Choroid plexus epithelial cell (primary cell): ENCODE measurements at regions not wholly inside any gene's neighbourhood (a gene's known extent, or its start where the extent isn't known, plus 50 kb on each side); places are given as distances from the start of the nearest gene placed in this dataset.

Experiments
- DNase-seq: peaks from one replicate; pipeline ENCODE4 v3.0.0-alpha.2; 2010; ENCODE audit warnings: low read depth
- H3K4me3 ChIP-seq: 2 replicates; pipeline ENCODE4 v1.5.1; 2011; ENCODE audit warnings: low read depth, mild to moderate bottlenecking, control low read depth, low read length, moderate library complexity
- TF ChIP-seq, protein P1 (sequence below): conservative IDR thresholded peaks from 2 replicates; pipeline ENCODE4 v1.5.1; 2011; ENCODE audit warnings: low read depth, mild to moderate bottlenecking, control low read depth, inconsistent platforms, low read length, moderate library complexity

DNA sequence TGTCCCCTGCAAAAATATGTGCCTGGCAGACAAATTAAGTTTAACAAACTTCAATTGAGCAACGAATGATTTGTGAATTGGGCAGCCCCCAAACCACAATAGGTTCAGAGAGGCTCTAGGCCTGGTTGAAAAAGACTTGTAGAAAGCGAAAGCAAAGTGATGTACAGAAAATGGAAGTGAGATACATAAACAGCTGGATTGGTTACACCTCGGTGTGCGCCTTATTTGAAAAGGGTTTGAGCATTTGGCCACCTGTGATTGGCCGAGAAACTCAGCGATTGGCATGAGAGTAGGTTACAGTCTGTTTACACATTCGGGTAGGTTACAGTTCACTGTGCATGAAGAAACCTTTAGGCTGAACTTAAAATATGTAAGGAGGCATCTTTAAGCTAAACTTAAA, 136.9 kb downstream of the CD83 start:
- TF ChIP-seq, protein P1, sequence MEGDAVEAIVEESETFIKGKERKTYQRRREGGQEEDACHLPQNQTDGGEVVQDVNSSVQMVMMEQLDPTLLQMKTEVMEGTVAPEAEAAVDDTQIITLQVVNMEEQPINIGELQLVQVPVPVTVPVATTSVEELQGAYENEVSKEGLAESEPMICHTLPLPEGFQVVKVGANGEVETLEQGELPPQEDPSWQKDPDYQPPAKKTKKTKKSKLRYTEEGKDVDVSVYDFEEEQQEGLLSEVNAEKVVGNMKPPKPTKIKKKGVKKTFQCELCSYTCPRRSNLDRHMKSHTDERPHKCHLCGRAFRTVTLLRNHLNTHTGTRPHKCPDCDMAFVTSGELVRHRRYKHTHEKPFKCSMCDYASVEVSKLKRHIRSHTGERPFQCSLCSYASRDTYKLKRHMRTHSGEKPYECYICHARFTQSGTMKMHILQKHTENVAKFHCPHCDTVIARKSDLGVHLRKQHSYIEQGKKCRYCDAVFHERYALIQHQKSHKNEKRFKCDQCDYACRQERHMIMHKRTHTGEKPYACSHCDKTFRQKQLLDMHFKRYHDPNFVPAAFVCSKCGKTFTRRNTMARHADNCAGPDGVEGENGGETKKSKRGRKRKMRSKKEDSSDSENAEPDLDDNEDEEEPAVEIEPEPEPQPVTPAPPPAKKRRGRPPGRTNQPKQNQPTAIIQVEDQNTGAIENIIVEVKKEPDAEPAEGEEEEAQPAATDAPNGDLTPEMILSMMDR, result no peak
- H3K4me3 ChIP-seq, result no peak overlapping the region
- no peak for DNase-seq

DNA sequence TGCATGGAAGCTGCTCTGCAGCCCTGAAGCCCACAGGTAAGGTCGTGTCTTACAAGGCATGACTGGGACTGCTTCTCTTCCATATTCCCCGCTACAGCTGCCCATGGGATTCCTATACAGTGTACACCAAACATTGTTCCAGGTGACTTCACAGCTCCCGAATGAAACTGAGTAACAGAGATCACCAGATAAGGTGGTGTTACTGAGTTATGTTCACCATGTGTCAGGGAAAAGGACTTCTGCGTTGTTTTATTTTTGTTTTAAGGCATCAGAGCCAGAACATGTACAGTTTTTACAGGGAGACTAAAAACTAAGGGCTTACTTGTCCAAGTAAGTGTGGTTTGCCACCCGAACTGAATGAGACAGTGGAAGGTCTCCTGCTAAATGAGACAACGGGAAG, 138.3 kb downstream of the CD83 start:
- H3K4me3 ChIP-seq, result no peak overlapping the region
- no peak for DNase-seq
- TF ChIP-seq, protein P1, result no peak

DNA sequence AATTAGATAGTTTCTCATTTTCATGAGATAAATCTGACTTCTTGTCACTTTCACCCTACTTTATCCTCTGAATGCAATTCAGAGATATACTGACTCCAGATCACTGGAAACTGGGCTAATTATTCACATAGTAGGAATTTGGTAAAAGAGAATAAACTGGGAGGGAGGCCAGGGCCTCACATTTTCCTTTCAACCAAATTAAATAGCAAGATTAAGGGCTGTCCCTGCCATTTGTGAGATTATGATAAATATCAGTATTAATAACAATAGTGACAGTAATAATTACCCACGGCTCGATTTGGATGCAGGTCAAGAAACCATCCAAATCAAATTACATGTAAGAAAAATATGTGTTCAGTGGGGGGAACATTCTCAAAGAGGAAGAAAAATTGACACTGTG, 140.5 kb downstream of the CD83 start:
- TF ChIP-seq, protein P1, result no peak
- H3K4me3 ChIP-seq, result no peak overlapping the region
- DNase-seq, result no peak

DNA sequence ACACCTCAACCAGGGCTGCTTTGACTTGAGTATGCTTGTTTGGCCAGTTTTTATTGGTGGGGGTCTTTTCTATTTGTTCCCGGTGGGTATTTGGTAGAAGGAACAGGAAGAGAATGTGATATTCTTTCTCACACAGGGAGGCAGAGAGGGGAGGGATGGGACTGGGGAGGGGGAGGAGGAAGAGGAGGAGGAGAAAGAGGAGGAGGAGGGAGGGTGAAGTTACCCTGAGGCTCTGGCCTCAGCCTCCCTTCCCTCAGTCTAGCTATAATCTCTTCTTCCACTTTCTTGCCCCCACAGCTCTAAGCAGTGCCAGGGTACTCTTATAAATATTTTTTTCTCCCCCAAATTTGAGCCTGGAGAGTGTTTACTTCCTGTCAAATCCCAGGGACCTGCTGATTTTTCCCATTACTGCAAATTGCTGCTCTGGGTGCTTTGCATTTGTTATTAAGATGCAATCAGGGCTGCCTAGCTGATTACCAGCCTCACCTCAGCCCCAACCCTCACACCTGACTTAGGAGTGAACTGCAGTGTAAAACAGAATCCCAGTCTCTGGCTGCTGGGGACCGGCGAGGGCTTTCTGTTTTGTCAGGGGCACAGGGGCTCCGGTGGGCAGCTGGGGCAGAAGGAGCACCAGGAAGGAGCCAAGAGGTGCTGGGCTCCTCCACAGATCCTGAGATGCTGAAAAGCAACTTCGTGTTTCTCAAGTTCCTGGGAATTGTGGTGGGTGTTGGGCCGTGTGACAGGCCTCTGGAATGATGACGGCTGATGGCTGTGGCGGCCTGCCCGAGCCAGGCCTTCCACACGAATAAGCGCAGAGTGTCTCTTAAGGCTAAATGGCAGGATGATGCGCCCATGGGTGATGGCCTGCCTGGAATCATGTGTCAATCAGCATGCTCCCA, 141.4 kb downstream of the CD83 start:
- TF ChIP-seq, protein P1, result no peak
- no peak for DNase-seq
- H3K4me3 ChIP-seq, result no peak overlapping the region

DNA sequence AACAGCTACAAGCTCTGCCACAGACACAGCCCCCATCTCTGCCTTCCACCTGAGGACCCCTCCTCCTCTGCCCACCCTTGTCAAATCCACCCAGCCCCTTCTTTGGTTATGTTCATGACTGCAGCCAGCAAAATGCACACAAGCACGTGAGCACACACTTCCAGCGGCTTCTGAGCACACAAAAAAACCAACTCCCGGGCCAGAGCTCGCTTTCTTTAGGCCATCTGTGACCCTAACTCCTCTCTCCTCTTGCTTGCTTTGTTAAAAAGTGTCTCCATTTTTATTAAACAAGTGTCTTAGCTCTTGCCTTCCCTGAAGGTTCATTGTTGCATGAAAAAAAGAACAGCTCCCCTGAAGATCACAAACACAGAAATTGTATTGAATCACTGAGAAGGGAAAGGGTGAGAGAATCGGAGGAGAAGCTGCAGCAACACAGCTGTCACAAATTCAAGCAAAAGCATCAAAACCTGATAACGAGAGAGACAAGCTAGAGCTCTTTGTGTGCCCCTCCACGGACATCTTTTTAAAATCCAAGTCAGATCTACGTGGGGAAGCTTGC, 142.1 kb downstream of the CD83 start:
- DNase-seq, result no peak
- TF ChIP-seq, protein P1, result no peak
- no peak overlapping the region for H3K4me3 ChIP-seq

DNA sequence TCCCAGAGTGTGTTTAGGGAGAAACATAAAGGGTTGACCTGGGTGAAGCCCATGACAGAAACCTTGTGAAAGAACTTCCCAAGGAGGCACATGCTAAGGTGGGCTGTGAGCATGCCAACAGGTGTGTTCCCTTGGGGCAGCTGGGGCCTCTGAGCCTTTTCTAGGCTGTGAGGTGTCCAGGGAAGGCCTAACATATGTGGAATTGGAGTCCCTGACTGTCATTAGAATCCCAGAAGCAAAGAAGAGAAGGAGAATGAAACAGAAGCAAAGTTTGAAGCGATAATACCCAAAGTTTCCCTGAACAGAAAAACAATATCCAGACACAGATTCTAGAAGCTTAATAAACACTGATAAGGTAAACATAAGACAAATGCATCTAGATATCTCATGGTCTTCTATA, 143.3 kb downstream of the CD83 start:
- no peak overlapping the region for H3K4me3 ChIP-seq
- TF ChIP-seq, protein P1, result no peak
- DNase-seq, result no peak
